HT1080 (cell line): ENCODE measurements at regions not wholly inside any gene's neighbourhood (a gene's known extent, or its start where the extent isn't known, plus 50 kb on each side); places are given as distances from the start of the nearest gene placed in this dataset.

Experiments used
- DNase-seq: peaks from one replicate; pipeline ENCODE4 v3.0.0-alpha.2; 2015; ENCODE audit warnings: low read depth

DNA sequence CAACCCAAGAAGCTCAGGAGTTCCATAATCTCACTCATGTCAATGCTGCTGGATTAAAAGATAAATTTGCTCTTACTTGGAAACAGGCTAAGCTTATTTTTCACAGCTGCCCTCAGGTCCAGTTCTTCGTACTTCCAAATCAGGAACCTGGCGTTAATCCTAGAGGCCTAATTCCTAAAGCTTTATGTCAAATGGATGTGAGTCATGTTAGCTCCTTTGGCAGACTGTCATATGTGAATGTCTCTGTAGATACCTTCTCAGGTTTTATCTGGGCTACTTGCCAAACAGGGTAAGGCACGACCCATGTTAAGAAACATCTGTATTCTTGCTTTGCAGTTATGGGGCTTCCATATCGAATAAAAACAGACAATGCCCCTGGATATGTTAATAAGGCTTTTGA is 504.6 kb downstream of the ALG10 start:
- peak; percentile 1 for DNase-seq

GRCh38 chr12:34547276-34547675 is 525.0 kb downstream of the ALG10 start:
- no peak for DNase-seq

DNA sequence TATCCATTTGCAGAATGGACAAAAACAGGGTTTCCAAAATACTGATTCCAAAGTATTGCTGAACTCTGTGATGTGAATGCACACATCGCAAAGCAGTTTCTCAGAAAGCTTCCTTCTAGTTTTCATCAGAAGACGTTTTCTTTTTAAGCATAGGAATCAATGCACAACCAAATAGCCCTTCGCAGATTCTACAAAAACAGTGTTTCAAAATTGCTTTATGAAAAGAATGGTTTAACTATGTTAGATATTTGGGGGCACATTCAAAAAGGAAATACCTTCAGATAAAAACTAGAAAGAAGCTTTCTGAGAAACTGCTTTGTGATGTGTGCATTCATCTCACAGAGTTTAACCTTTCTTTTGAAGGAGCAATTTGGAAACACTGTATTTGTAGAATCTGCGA is 569.7 kb downstream of the ALG10 start:
- no peak for DNase-seq

GRCh38 chr12:34595749-34596733 is 573.7 kb downstream of the ALG10 start:
- DNase-seq, result no peak

DNA sequence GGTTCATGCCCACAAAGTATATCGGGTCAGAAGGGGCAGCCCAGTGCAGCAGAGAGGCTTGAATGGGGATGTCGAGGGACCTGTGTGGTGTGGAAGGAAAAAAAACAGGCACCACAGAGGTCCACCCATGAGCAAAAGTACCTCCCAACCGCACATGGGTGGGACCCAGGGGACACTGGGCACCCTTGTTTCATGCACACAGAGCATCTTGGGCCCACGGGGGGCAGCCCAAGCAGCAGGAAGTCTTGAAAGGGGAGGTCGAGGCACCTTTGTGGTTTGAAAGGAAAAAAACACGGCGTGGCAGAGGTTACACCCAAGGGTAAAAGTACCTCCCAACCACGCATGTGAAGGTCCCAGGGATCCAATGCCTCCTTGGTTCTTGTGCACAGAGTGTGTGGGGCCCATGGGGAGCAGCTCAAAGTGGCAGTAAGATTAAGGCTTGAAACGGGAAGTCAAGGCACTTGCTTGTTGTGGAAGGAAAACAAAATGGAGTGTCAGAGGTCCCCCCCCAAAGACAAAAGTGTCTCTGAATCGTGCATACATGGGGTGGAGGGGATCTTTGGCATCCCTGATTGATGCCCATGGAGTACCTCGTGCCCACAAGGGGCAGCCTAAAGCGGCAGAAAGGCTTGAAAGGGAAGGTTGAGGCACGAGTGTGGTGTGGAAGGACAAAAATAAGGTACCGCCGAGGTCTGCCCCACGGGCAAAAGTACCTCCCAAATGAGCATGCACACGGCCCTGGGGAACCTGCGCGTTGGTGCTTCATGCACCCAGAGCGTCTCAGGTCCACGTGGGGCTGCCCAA is 575.5 kb downstream of the ALG10 start:
- no peak for DNase-seq

GRCh38 chr12:34598352-34598827 is 576.1 kb downstream of the ALG10 start:
- no peak for DNase-seq

GRCh38 chr12:34598851-34599529 is 576.7 kb downstream of the ALG10 start:
- no peak for DNase-seq

DNA sequence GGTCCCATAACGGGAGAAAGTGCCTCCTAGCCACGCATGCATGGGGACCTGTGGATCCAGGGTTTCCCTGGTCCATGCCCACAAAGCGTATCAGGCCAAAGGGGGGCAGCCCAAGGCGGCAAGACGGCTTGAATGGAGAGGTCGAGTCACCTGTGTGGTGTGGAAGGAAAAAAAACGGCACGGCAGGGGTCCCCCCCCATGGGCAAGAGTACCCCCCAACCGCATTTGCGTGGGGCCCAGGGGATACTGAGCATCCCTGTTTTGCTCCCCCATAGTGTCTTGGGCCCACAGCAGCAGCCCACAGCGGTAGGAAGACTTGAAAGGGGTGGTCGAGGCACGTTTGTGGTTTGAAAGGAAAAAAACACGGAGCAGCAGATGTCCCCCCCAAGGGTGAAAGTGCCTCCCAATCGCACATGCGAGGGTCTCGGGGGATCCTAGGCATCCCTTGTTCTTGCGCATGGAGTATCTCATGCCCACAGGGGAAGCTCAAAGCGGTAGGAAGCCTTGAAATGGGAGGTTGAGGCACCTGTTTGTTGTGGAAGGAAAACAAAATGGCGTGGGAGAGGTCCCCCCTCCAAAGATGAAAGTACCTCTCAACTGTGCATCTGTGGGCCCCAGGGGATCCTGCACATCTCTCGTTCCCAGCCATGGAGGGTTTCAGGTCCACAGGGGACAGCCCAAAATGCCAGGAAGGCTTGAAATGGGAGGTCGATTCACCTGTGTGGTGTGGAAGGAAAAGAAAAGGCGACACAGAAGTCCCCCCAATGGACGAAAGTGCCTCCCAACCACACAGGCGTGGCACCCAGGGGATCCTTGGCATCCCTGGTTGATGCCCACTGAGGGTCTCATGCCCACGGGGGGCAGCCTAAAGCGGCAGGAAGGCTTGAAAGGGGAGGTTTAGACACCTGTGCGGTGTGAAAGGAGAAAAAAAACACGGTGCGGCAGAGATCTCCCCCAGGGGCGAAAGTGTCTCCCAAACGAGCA is 577.5 kb downstream of the ALG10 start:
- no peak for DNase-seq

GRCh38 chr12:34600592-34601462 is 578.5 kb downstream of the ALG10 start:
- DNase-seq, result no peak

DNA sequence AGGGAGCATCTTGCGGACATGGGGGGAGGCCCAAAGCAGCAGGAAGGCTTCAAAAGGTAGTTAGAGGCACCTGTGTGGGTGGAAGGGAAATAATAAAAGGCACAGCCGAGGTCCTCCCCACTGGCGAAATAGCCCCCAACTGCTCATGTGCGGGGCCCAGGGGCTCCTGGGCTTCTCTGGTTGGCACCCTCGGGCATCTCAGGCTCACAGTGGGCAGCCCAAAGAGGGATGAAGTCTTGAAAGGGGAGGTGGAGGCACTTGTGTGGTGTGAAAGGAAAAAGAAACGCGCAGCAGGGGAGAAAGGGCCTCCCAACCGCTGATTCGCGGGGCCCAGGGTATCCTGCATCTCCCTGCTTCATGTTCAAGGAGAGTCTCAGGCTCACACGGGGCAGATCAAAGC is 579.4 kb downstream of the ALG10 start:
- DNase-seq, result no peak

- no peak for DNase-seq
Measured at GRCh38 chr12:34602213-34602940, 580.1 kb downstream of the ALG10 start.

DNA sequence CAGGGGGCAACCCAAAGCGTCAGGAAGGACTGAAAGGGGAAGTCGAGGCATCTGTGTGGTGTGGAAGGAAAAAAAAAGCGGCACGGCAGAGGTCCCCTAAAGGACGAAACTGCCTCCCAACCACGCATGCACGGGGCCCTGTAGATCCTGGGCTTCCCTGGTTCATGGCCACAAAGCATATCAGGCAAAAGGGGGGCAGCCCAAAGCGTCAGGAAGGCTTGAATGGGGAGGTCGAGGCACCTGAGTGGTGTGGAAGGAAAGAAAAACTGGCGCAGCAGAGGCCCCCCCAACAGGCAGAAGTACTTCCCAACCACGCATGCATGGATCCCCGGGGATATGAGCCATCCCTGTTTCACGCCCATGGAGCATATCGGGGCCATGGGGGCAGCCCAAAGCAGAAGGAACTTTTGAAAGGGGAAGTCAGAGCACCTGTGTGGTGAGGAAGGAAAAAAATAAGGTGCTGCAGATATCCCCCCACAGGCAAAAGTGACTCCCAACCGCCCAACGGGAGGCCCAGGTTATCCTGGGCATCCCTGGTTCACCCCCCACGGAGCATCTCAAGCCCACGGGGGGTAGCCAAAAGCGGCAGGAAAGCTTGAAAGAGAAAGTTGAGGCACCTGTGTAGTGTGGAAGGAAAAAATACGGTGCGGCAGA is 581.2 kb downstream of the ALG10 start:
- DNase-seq, result no peak

DNA sequence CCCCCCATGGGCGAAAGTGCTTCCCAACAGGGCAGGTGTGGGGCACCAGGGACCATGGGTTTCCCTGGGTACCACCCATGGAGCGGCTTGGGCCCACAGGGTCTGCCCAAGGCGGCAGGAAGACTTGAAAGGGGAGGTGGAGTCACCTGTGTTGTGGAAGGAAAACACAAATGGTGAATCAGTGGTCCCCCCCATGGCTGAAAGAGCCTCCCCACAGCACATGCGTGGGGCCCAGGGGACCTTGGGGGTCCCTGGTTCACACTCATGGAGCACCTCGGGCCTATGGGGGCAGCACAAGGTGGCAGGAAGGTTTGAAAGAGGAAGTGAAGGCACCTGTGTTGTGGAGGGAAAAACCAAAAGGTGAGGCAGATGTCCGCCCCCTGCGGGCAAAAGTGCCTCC is 581.9 kb downstream of the ALG10 start:
- DNase-seq, result no peak

GRCh38 chr12:34604631-34605509 is 582.6 kb downstream of the ALG10 start:
- DNase-seq, result no peak

DNA sequence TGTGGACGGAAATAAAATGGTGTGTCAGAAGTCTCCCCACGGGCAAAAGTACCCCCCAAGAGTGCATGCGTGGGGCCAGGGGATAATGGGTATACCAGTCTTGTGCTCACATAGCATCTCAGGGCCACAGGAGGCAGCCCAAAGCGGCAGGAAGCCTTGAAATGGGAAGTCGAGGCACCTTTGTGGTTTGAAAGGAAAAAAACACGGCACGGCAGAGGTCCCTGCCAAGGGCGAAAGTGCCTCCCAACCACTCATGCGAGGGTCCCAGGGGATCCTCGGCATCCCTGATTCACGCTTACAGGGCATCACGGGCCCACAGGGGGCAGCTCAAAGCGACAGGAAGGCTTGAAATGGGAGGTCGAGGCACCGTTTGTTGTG is 583.2 kb downstream of the ALG10 start:
- no peak for DNase-seq

GRCh38 chr12:34605955-34606748 is 583.9 kb downstream of the ALG10 start:
- DNase-seq, result no peak
